Gastroesophageal sphincter (tissue), 3 donors: ENCODE measurements at regions not wholly inside any gene's neighbourhood (a gene's known extent, or its start where the extent isn't known, plus 50 kb on each side); places are given as distances from the start of the nearest gene placed in this dataset.

Experiments used
- CTCF ChIP-seq, 4 experiments: fragments of 200-600 bp in 2 of 4; fragments of 450-650 bp in 2 of 4; sonication (generic) in 1 of 4; IDR thresholded peaks; one replicate each; pipeline ENCODE4 v1.5.1; 2017 to 2019; ENCODE audit warnings: antibody characterized with exemption in 4 of 4, mild to moderate bottlenecking in 2 of 4, moderate library complexity in 2 of 4
- POLR2A ChIP-seq, 2 donors: fragments of 450-650 bp; IDR thresholded peaks; one replicate each; pipeline ENCODE4 v1.6.1; 2017; ENCODE audit warnings: antibody characterized with exemption in 2 of 2, mild to moderate bottlenecking in 2 of 2, moderate library complexity in 1 of 2
- POLR2AphosphoS5 ChIP-seq: sonication (generic); formaldehyde crosslinking; IDR thresholded peaks from one replicate; pipeline ENCODE4 v1.6.1; 2017; ENCODE audit warnings: antibody characterized with exemption

GRCh38 chr18:32621034-32621433 lies 150.4 kb upstream of the GAREM1 start:
- no peak for TF ChIP-seq CTCF (IDR thresholded peaks at IDR 0.05)
- TF ChIP-seq POLR2A (IDR thresholded peaks at IDR 0.05), result no peak
- no peak for TF ChIP-seq POLR2AphosphoS5
